Peyer's patch (tissue), 4 donors: ENCODE measurements at regions not wholly inside any gene's neighbourhood (a gene's known extent, or its start where the extent isn't known, plus 50 kb on each side); places are given as distances from the start of the nearest gene placed in this dataset.

Source experiments
- DNase-seq, 3 donors: peaks; one replicate each; pipeline ENCODE4 v3.0.0-alpha.2; 2017 to 2019
- H3K27ac ChIP-seq, 4 donors: fragments of 200-600 bp; sonication (generic); one replicate each; pipeline ENCODE4 v1.5.1; 2016 to 2019
- H3K27me3 ChIP-seq, 2 donors: fragments of 200-600 bp; sonication (generic); one replicate each; pipeline ENCODE4 v1.5.1; 2019
- H3K36me3 ChIP-seq, 3 donors: fragments of 200-600 bp; sonication (generic); one replicate each; pipeline ENCODE4 v1.5.1; 2016 to 2019
- H3K4me1 ChIP-seq, 4 donors: fragments of 200-600 bp; sonication (generic); one replicate each; pipeline ENCODE4 v1.5.1; 2016 to 2019
- H3K4me3 ChIP-seq, 4 donors: fragments of 200-600 bp; sonication (generic); 1 replicate in 3 of 4; 2 replicates in 1 of 4; pipeline ENCODE4 v1.5.1; 2016 to 2019; ENCODE audit warnings: mild to moderate bottlenecking in 1 of 4
- H3K9me3 ChIP-seq, 4 donors: fragments of 200-600 bp; sonication (generic); one replicate each; pipeline ENCODE4 v1.5.1; 2016 to 2019; ENCODE audit warnings: mild to moderate bottlenecking in 1 of 4
- POLR2A ChIP-seq, 2 donors: fragments of 450-650 bp; IDR thresholded peaks; one replicate each; pipeline ENCODE4 v1.5.1; 2017; ENCODE audit warnings: antibody characterized with exemption in 2 of 2, mild to moderate bottlenecking in 2 of 2, moderate library complexity in 2 of 2
- TF ChIP-seq, protein P1 (sequence below), 6 experiments: fragments of 450-650 bp in 4 of 6; fragments of 200-600 bp in 2 of 6; sonication (generic) in 1 of 6; IDR thresholded peaks; one replicate each; pipeline ENCODE4 v1.5.1; 2017 to 2019; ENCODE audit warnings: antibody characterized with exemption in 6 of 6, mild to moderate bottlenecking in 3 of 6, moderate library complexity in 1 of 6

- Histone ChIP-seq H3K27ac (no peak overlapping the region), H3K9me3 (no peaks in the 10 kb centered on the region), H3K36me3 (no peaks in the 10 kb centered on the region), H3K4me3 (no peak overlapping the region), H3K4me1 (no peaks in the 10 kb centered on the region), H3K27me3 (no peaks in the 10 kb centered on the region)
- DNase-seq = no peak
- TF ChIP-seq POLR2A (IDR thresholded peaks at IDR 0.05) = no peak
- TF ChIP-seq, protein P1, sequence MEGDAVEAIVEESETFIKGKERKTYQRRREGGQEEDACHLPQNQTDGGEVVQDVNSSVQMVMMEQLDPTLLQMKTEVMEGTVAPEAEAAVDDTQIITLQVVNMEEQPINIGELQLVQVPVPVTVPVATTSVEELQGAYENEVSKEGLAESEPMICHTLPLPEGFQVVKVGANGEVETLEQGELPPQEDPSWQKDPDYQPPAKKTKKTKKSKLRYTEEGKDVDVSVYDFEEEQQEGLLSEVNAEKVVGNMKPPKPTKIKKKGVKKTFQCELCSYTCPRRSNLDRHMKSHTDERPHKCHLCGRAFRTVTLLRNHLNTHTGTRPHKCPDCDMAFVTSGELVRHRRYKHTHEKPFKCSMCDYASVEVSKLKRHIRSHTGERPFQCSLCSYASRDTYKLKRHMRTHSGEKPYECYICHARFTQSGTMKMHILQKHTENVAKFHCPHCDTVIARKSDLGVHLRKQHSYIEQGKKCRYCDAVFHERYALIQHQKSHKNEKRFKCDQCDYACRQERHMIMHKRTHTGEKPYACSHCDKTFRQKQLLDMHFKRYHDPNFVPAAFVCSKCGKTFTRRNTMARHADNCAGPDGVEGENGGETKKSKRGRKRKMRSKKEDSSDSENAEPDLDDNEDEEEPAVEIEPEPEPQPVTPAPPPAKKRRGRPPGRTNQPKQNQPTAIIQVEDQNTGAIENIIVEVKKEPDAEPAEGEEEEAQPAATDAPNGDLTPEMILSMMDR (IDR thresholded peaks at IDR 0.05) = no peak
These were observed 778.4 kb upstream of the FRG1 start for GRCh38 chr4:189162073-189162789.

GRCh38 chr4:189162888-189163287 is 777.8 kb upstream of the FRG1 start:
- TF ChIP-seq, protein P1 (IDR thresholded peaks at IDR 0.05) = no peak
- TF ChIP-seq POLR2A (IDR thresholded peaks at IDR 0.05) = no peak
- DNase-seq = no peak
- Histone ChIP-seq H3K4me1 (no peaks in the 10 kb centered on the region), H3K9me3 (no peaks in the 10 kb centered on the region), H3K27me3 (no peaks in the 10 kb centered on the region), H3K27ac (no peak overlapping the region), H3K36me3 (no peaks in the 10 kb centered on the region), H3K4me3 (no peak overlapping the region)

DNA sequence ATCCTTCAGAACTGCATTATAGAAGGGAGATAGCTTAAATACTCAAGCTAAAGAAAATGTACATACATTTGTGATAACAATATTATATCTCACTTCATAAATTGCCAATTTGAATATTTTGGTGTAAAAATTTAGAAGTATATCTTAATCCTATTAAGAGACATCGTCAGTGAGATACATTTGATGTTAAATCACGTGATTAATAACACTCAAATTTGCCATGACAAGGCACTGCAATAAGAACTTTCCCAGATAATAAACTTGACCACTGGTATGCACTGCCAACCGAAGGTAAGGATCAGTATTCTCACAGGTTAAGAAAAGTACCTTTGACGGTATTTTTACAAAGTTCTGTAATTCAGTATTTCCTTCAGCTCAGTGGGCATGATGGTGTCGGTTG is 764.7 kb upstream of the FRG1 start:
- no peak for DNase-seq
- Histone ChIP-seq H3K4me1 (no peaks in the 10 kb centered on the region), H3K9me3 (no peaks in the 10 kb centered on the region), H3K27ac (no peak overlapping the region), H3K4me3 (no peak overlapping the region), H3K36me3 (no peaks in the 10 kb centered on the region), H3K27me3 (no peaks in the 10 kb centered on the region)
- no peak for TF ChIP-seq POLR2A (IDR thresholded peaks at IDR 0.05)
- TF ChIP-seq, protein P1 (IDR thresholded peaks at IDR 0.05) = no peak

DNA sequence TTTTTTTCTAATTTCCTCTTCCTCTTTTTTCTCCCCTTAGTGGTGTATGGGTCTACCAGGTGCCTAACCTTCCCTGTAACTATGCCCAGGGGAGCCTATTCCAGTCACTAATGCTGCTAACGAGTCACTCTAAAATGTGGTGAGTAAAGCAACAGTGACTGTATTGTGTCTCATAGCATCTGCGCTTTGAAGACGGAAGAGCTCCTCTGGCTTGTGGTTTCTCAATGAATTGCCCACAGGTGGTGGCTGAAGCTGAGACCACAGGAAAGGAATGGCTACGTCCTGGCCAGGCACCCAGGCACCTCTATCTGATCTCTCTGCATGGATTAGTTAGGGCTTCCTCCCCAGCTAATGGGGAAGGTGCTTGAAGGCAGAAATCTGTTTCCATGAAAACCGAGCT is 763.5 kb upstream of the FRG1 start:
- DNase-seq = no peak
- TF ChIP-seq POLR2A (IDR thresholded peaks at IDR 0.05) = no peak
- TF ChIP-seq, protein P1 (IDR thresholded peaks at IDR 0.05) = no peak
- Histone ChIP-seq H3K9me3 (no peaks in the 10 kb centered on the region), H3K4me3 (no peak overlapping the region), H3K36me3 (no peaks in the 10 kb centered on the region), H3K27me3 (no peaks in the 10 kb centered on the region), H3K27ac (no peak overlapping the region), H3K4me1 (no peaks in the 10 kb centered on the region)

- no peaks in the 10 kb centered on the region for H3K36me3 ChIP-seq
- no peaks in the 10 kb centered on the region for H3K27me3 ChIP-seq
- DNase-seq = no peak
- H3K27ac ChIP-seq = no peak overlapping the region
- no peaks in the 10 kb centered on the region for H3K4me1 ChIP-seq
- no peaks in the 10 kb centered on the region for H3K9me3 ChIP-seq
- TF ChIP-seq, protein P1 (IDR thresholded peaks at IDR 0.05) = no peak
- TF ChIP-seq POLR2A (IDR thresholded peaks at IDR 0.05) = no peak
- H3K4me3 ChIP-seq = no peak overlapping the region
These were observed 762.4 kb upstream of the FRG1 start for GRCh38 chr4:189178125-189178746.
